Pancreas (tissue), 10 donors: ENCODE measurements at regions not wholly inside any gene's neighbourhood (a gene's known extent, or its start where the extent isn't known, plus 50 kb on each side); places are given as distances from the start of the nearest gene placed in this dataset.

Experiments
- ATAC-seq, 4 donors: fragments of 200-7000 bp; cut with Tn5 transposase; one replicate each; pipeline versions ENCODE4 v1.8.0 to v1.9.1; 2020; ENCODE audit warnings: mild to moderate bottlenecking in 4 of 4, moderate library complexity in 4 of 4
- DNase-seq, 6 donors: peaks; one replicate each; pipeline ENCODE4 v3.0.0-alpha.2; 2020
- FAIRE-seq: peaks from 2 replicates; lab custom pipeline; 2012; peaks lifted over from hg19 to GRCh38; lab: Jason Lieb, UNC
- H3K27ac ChIP-seq, 4 donors: fragments of 200-600 bp; sonication (generic); 1 replicate in 3 of 4; 2 replicates in 1 of 4; pipeline versions ENCODE4 v1.5.0 to v1.8.0; 2020
- H3K27me3 ChIP-seq, 4 donors: fragments of 200-600 bp; one replicate each; pipeline ENCODE4 v1.8.0; 2021
- H3K36me3 ChIP-seq, 3 donors: fragments of 200-600 bp; sonication (generic) in 1 of 3; one replicate each; pipeline versions ENCODE4 v1.5.0 to v1.8.0; 2020 to 2021
- H3K4me1 ChIP-seq, 3 donors: fragments of 200-600 bp; one replicate each; pipeline ENCODE4 v1.8.0; 2021
- H3K4me3 ChIP-seq, 4 donors: fragments of 200-600 bp; sonication (generic) in 2 of 4; one replicate each; pipeline versions ENCODE4 v1.5.0 to v1.8.0; 2020 to 2021
- H3K9me3 ChIP-seq, 4 donors: fragments of 200-600 bp; one replicate each; pipeline ENCODE4 v1.8.0; 2021
- CTCF ChIP-seq, 4 donors: fragments of 200-600 bp; sonication (generic) in 3 of 4; IDR thresholded peaks; one replicate each; pipeline versions ENCODE4 v1.5.0 to v1.8.0; 2021; ENCODE audit warnings: antibody characterized with exemption in 4 of 4
- WGBS, 2 donors: extraction: QIAGEN DNeasy Blood & Tissue Kit; methylation state at CpG; one replicate each; pipeline ENCODE4 v1.1.7; 2013; 5-methylcytosine and 5-hydroxymethylcytosine counted together
- intact Hi-C, 3 donors: fragments of 100-400 bp; cut with DNase I; formaldehyde crosslinking; loops; one replicate each; pipeline versions ENCODE4 v1.11.1 to v1.14.2; 2022
- donor health status: healthy with polysubstance abuse.
- donor health status: DM: no; HTN: no; CAD: no; lungs with moderate emphysema.
- donor health status: DM: no; HTN: no; CAD: no.
- donor health status: control.
- donor health status: control.
- donor health status: Bipolar disorder and iron deficiency.
- donor health status: DM: yes; HTN: yes; CAD: no.
- donor health status: DM: no; HTN: no; CAD: no.
- donor health status: DM: no; HTN: no; CAD: no.
- donor health status: DM: yes; HTN: yes; CAD: no.

- ATAC-seq (no peak), DNase-seq (no peak), FAIRE-seq (no peak)
- no peak overlapping the region for H3K4me3 ChIP-seq
- intact Hi-C loops: no loop called here
- H3K27me3 ChIP-seq: no peaks in the 10 kb centered on the region
- no peak overlapping the region for H3K27ac ChIP-seq
- no peak for TF ChIP-seq CTCF (IDR thresholded peaks at IDR 0.05)
- WGBS, 2 donors: 66 to 88% methylated on average over 1 of the region's 1 CpG
- peaks cover 0 to 4% (median 0%) of the 10 kb centered on the region in 4 donors for H3K9me3 ChIP-seq
- no peaks in the 10 kb centered on the region for H3K4me1 ChIP-seq
- no peaks in the 10 kb centered on the region for H3K36me3 ChIP-seq
Observed at GRCh38 chr2:222351035-222351434, 52.2 kb upstream of the PAX3 start.

- no peaks in the 10 kb centered on the region for H3K4me1 ChIP-seq
- DNase-seq (no peak), ATAC-seq (no peak), FAIRE-seq (no peak)
- no peak overlapping the region for H3K4me3 ChIP-seq
- peaks cover 0 to 4% (median 0%) of the 10 kb centered on the region in 4 donors for H3K9me3 ChIP-seq
- H3K36me3 ChIP-seq: no peaks in the 10 kb centered on the region
- TF ChIP-seq CTCF (IDR thresholded peaks at IDR 0.05): no peak
- intact Hi-C loops: no loop called here
- H3K27ac ChIP-seq: no peak overlapping the region
- no peaks in the 10 kb centered on the region for H3K27me3 ChIP-seq
- 74 to 76% methylated on average over 4 of the region's 4 CpGs for WGBS, 2 donors
Observed at GRCh38 chr2:222352981-222353380, 54.2 kb upstream of the PAX3 start.

GRCh38 chr2:222353993-222354392 lies 55.2 kb upstream of the PAX3 start:
- 15 to 25% methylated on average over 3 of the region's 3 CpGs for WGBS, 2 donors

GRCh38 chr2:222355860-222356259 lies 57.1 kb upstream of the PAX3 start:
- no peak for TF ChIP-seq CTCF (IDR thresholded peaks at IDR 0.05)
- intact Hi-C loops: no loop called here
- Histone ChIP-seq H3K27me3 (no peaks in the 10 kb centered on the region), H3K9me3 (peaks cover 0 to 4% (median 0%) of the 10 kb centered on the region in 4 donors), H3K27ac (no peak overlapping the region), H3K36me3 (no peaks in the 10 kb centered on the region), H3K4me1 (no peaks in the 10 kb centered on the region), H3K4me3 (no peak overlapping the region)
- no peak for ATAC-seq
- no peak for FAIRE-seq
- no peak for DNase-seq

More at GRCh38 chr2:222353993-222354392, 55.2 kb upstream of the PAX3 start:
- Histone ChIP-seq H3K4me1 (no peaks in the 10 kb centered on the region), H3K36me3 (no peaks in the 10 kb centered on the region), H3K27ac (no peak overlapping the region), H3K4me3 (no peak overlapping the region), H3K27me3 (no peaks in the 10 kb centered on the region), H3K9me3 (peaks cover 0 to 4% (median 0%) of the 10 kb centered on the region in 4 donors)
- TF ChIP-seq CTCF (IDR thresholded peaks at IDR 0.05): no peak
- intact Hi-C loops: no loop called here
- FAIRE-seq: no peak
- ATAC-seq: no peak
- no peak for DNase-seq

- TF ChIP-seq CTCF (IDR thresholded peaks at IDR 0.05): no peak
- H3K27me3 ChIP-seq: no peaks in the 10 kb centered on the region
- no peak for ATAC-seq
- H3K27ac ChIP-seq: no peak overlapping the region
- no peak for DNase-seq
- H3K9me3 ChIP-seq: no peaks in the 10 kb centered on the region
- H3K36me3 ChIP-seq: no peaks in the 10 kb centered on the region
- 63 to 69% methylated on average over 1 of the region's 1 CpG for WGBS, 2 donors
- FAIRE-seq: no peak
- no peaks in the 10 kb centered on the region for H3K4me1 ChIP-seq
- intact Hi-C loops: no loop called here
- no peak overlapping the region for H3K4me3 ChIP-seq
Observed at GRCh38 chr2:222357930-222358329, 59.1 kb upstream of the PAX3 start.
